Endothelial cell of umbilical vein (primary cell): ENCODE measurements at regions not wholly inside any gene's neighbourhood (a gene's known extent, or its start where the extent isn't known, plus 50 kb on each side); places are given as distances from the start of the nearest gene placed in this dataset.

ENCODE experiments used
- CTCF ChIP-seq, 2 donors: IDR thresholded peaks; 1 replicate in 1 of 2; 2 replicates in 1 of 2; pipeline ENCODE4 v1.5.1; 2011; ENCODE audit warnings: low read length in 2 of 2, mild to moderate bottlenecking in 2 of 2, moderate library complexity in 2 of 2, control low read depth in 1 of 2, inconsistent platforms in 1 of 2, low read depth in 1 of 2; ENCODE audit not compliant: insufficient read depth in 1 of 2; ENCODE audit errors: extremely low read depth in 1 of 2
- MAX ChIP-seq: IDR thresholded peaks from 2 replicates; pipeline ENCODE4 v1.6.1; 2011; ENCODE audit not compliant: insufficient read depth, insufficient read length

GRCh38 chr5:57550132-57550531 lies 67.5 kb upstream of the ACTBL2 start:
- TF ChIP-seq MAX (no peak), CTCF (IDR thresholded peaks at IDR 0.05; ENCODE audit: extremely low read depth in 1 of 2, insufficient read depth in 1 of 2, low read depth in 1 of 2, low read length in 2 of 2) (no peak)
